Neural progenitor cell (in vitro differentiated cells): ENCODE measurements at regions not wholly inside any gene's neighbourhood (a gene's known extent, or its start where the extent isn't known, plus 50 kb on each side); places are given as distances from the start of the nearest gene placed in this dataset.

Experiments
- CTCF ChIP-seq: fragments of 200-600 bp; sonication (generic); IDR thresholded peaks from 2 replicates; pipeline ENCODE4 v1.5.1; 2017; ENCODE audit warnings: antibody characterized with exemption, mild to moderate bottlenecking
- EZH2 ChIP-seq: fragments of 200-600 bp; sonication (generic); IDR thresholded peaks from 2 replicates; pipeline ENCODE4 v1.6.1; 2017; ENCODE audit warnings: antibody characterized with exemption, mild to moderate bottlenecking, moderate library complexity

GRCh38 chr10:60618861-60619260 is 159.4 kb upstream of the CDK1 start:
- peak; percentile 18 for TF ChIP-seq CTCF
- TF ChIP-seq EZH2 = no peak
